ENCODE measurements at regions not wholly inside any gene's neighbourhood (a gene's known extent, or its start where the extent isn't known, plus 50 kb on each side); places are given as distances from the start of the nearest gene placed in this dataset.

- no peak for DNase-seq
Observed at GRCh38 chr12:97276661-97277429, 185.8 kb upstream of the RMST start.

GRCh38 chr12:97283297-97283696 lies 179.3 kb upstream of the RMST start:
- DNase-seq = no peak

- no peak for DNase-seq
Observed at GRCh38 chr12:97288531-97288930, 174.1 kb upstream of the RMST start.

- DNase-seq = no peak
Observed at GRCh38 chr12:97292588-97292987, 170.0 kb upstream of the RMST start.

- no peak for DNase-seq
Observed at GRCh38 chr12:97293541-97293940, 169.1 kb upstream of the RMST start.

GRCh38 chr12:97299847-97300246 lies 162.8 kb upstream of the RMST start:
- DNase-seq = no peak

GRCh38 chr12:97300431-97300830 lies 162.2 kb upstream of the RMST start:
- DNase-seq = no peak

GRCh38 chr12:97300891-97301290 lies 161.7 kb upstream of the RMST start:
- no peak for DNase-seq

GRCh38 chr12:97301576-97301975 lies 161.0 kb upstream of the RMST start:
- no peak for DNase-seq

- DNase-seq = no peak
Observed at GRCh38 chr12:97305651-97306050, 157.0 kb upstream of the RMST start.

GRCh38 chr12:97306147-97306546 lies 156.5 kb upstream of the RMST start:
- DNase-seq = no peak

GRCh38 chr12:97308576-97309198 lies 153.9 kb upstream of the RMST start:
- DNase-seq = no peak

GRCh38 chr12:97309921-97310320 lies 152.7 kb upstream of the RMST start:
- DNase-seq = no peak

GRCh38 chr12:97312570-97313135 lies 150.0 kb upstream of the RMST start:
- DNase-seq = no peak

GRCh38 chr12:97313471-97314190 lies 149.0 kb upstream of the RMST start:
- no peak for DNase-seq

GRCh38 chr12:97316321-97316720 lies 146.3 kb upstream of the RMST start:
- DNase-seq = no peak

- DNase-seq = no peak
Observed at GRCh38 chr12:97321621-97322020, 141.0 kb upstream of the RMST start.

- no peak for DNase-seq
Observed at GRCh38 chr12:97322388-97322787, 140.2 kb upstream of the RMST start.

GRCh38 chr12:97323154-97323553 lies 139.4 kb upstream of the RMST start:
- no peak for DNase-seq

GRCh38 chr12:97324471-97324870 lies 138.1 kb upstream of the RMST start:
- no peak for DNase-seq

GRCh38 chr12:97335115-97335514 lies 127.5 kb upstream of the RMST start:
- no peak for DNase-seq

GRCh38 chr12:97336900-97337751 lies 125.5 kb upstream of the RMST start:
- DNase-seq = no peak

- DNase-seq = no peak
Observed at GRCh38 chr12:97342130-97342529, 120.5 kb upstream of the RMST start.

Measured in activated naive CD4-positive, alpha-beta T cell treated with Interleukin-2 at 50 U/mL for 16 hours (primary cell).